ENCODE measurements at regions not wholly inside any gene's neighbourhood (a gene's known extent, or its start where the extent isn't known, plus 50 kb on each side); places are given as distances from the start of the nearest gene placed in this dataset.
"Not testable (repeated sequence)": the region's sequence is repeated elsewhere in the genome, so short reads cannot be mapped to it uniquely, and the experiment has no call there.

- ATAC-seq; H3K36me3 ChIP-seq (ENCODE audit: insufficient read depth); H3K27me3 Mint-ChIP-seq (ENCODE audit: insufficient read depth, low read depth, poor library complexity); H3K79me2 ChIP-seq (replicated peaks; ENCODE audit: insufficient read depth); H3K4me1 Mint-ChIP-seq; H3K4me3 Mint-ChIP-seq; H3K4me3 ChIP-seq; H3K36me3 Mint-ChIP-seq (ENCODE audit: low read depth); H2AFZ ChIP-seq; H4K20me1 ChIP-seq (replicated peaks; ENCODE audit: insufficient read depth); H3K27ac ChIP-seq (ENCODE audit: low read depth); H3K27me3 ChIP-seq (ENCODE audit: insufficient read depth); H3K4me1 ChIP-seq (ENCODE audit: insufficient read depth); H3K4me2 ChIP-seq; DNase-seq (ENCODE audit: low spot score); H3F3A ChIP-seq (replicated peaks; ENCODE audit: low read depth); H3K27ac Mint-ChIP-seq; H3K9me2 ChIP-seq (ENCODE audit: insufficient read depth): not testable (repeated sequence)
- peaks cover 31% of the 10 kb centered on the region for H3K9me3 Mint-ChIP-seq
Measured at GRCh38 chr11:19612025-19612424, 100.6 kb upstream of the NAV2 start.

- TF ChIP-seq NANOG (IDR thresholded peaks at IDR 0.05; ENCODE audit: borderline replicate concordance) (no peak), EZH2 (IDR thresholded peaks at IDR 0.05; ENCODE audit: low read depth, unreplicated experiment) (no peak)
- Mint-ChIP-seq H3K4me3 (no peak overlapping the region), H3K36me3 (ENCODE audit: low read depth) (peaks cover 6% of the 10 kb centered on the region; the same call in 1 of the 3 replicates), H3K27me3 (ENCODE audit: insufficient read depth, low read depth, poor library complexity) (peaks cover 5% of the 10 kb centered on the region), H3K4me1 (peaks cover 5% of the 10 kb centered on the region), H3K27ac (no peak overlapping the region), H3K9me3 (peaks cover 41% of the 10 kb centered on the region)
- no peak overlapping the region for H3K27ac ChIP-seq (ENCODE audit: low read depth)
- no peaks in the 10 kb centered on the region for H3F3A ChIP-seq (replicated peaks; ENCODE audit: low read depth)
- H3K27me3 ChIP-seq (ENCODE audit: insufficient read depth), result no peaks in the 10 kb centered on the region
- H3K79me2 ChIP-seq (replicated peaks; ENCODE audit: insufficient read depth), result no peaks in the 10 kb centered on the region
- DNase-seq (ENCODE audit: low spot score) (no peak), ATAC-seq (no peak)
- H3K4me1 ChIP-seq (ENCODE audit: insufficient read depth), result no peaks in the 10 kb centered on the region; the same call in 1 of the 2 replicates
- no peaks in the 10 kb centered on the region for H4K20me1 ChIP-seq (replicated peaks; ENCODE audit: insufficient read depth)
- no peaks in the 10 kb centered on the region for H3K36me3 ChIP-seq (ENCODE audit: insufficient read depth)
- H3K4me2 ChIP-seq, result no peak overlapping the region
- H3K4me3 ChIP-seq, result no peak overlapping the region
- no peaks in the 10 kb centered on the region for H3K9me2 ChIP-seq (ENCODE audit: insufficient read depth)
- no peak overlapping the region for H2AFZ ChIP-seq
Measured at GRCh38 chr11:19607656-19608360, 104.8 kb upstream of the NAV2 start.

- Histone ChIP-seq H3K4me2 (no peak overlapping the region), H3K36me3 (ENCODE audit: insufficient read depth) (no peaks in the 10 kb centered on the region), H4K20me1 (replicated peaks; ENCODE audit: insufficient read depth) (no peaks in the 10 kb centered on the region), H3K27me3 (ENCODE audit: insufficient read depth) (no peaks in the 10 kb centered on the region), H3K4me3 (no peak overlapping the region), H3K9me2 (ENCODE audit: insufficient read depth) (no peaks in the 10 kb centered on the region), H2AFZ (no peak overlapping the region), H3K4me1 (ENCODE audit: insufficient read depth) (no peaks in the 10 kb centered on the region; the same call in 1 of the 2 replicates), H3F3A (replicated peaks; ENCODE audit: low read depth) (no peaks in the 10 kb centered on the region), H3K79me2 (replicated peaks; ENCODE audit: insufficient read depth) (no peaks in the 10 kb centered on the region), H3K27ac (ENCODE audit: low read depth) (no peak overlapping the region)
- ATAC-seq (no peak), DNase-seq (ENCODE audit: low spot score) (no peak)
- H3K9me3 Mint-ChIP-seq, result peaks cover 35% of the 10 kb centered on the region
- H3K36me3 Mint-ChIP-seq (ENCODE audit: low read depth), result no peaks in the 10 kb centered on the region
- H3K27me3 Mint-ChIP-seq (ENCODE audit: insufficient read depth, low read depth, poor library complexity), result peaks cover 7% of the 10 kb centered on the region
- H3K4me3 Mint-ChIP-seq, result no peak overlapping the region
- H3K27ac Mint-ChIP-seq, result no peak overlapping the region
- H3K4me1 Mint-ChIP-seq, result peaks cover 5% of the 10 kb centered on the region
- TF ChIP-seq REST (IDR thresholded peaks at IDR 0.05; ENCODE audit: unreplicated experiment), result no peak
- TF ChIP-seq NANOG (IDR thresholded peaks at IDR 0.05; ENCODE audit: borderline replicate concordance), result no peak
- no peak for TF ChIP-seq ZNF331 (CRISPR knock-in tag; IDR thresholded peaks at IDR 0.05; ENCODE audit: low read depth)
- TF ChIP-seq POLR2AphosphoS5 (IDR thresholded peaks at IDR 0.05; ENCODE audit: low read depth), result no peak
- TF ChIP-seq CREB1 (CRISPR knock-in tag; IDR thresholded peaks at IDR 0.05; ENCODE audit: low read depth), result no peak
- no peak for TF ChIP-seq EZH2phosphoT487 (IDR thresholded peaks at IDR 0.05; ENCODE audit: unreplicated experiment)
Measured at GRCh38 chr11:19606856-19607655, 105.6 kb upstream of the NAV2 start.
